ENCODE measurements at regions not wholly inside any gene's neighbourhood (a gene's known extent, or its start where the extent isn't known, plus 50 kb on each side); places are given as distances from the start of the nearest gene placed in this dataset.

DNA sequence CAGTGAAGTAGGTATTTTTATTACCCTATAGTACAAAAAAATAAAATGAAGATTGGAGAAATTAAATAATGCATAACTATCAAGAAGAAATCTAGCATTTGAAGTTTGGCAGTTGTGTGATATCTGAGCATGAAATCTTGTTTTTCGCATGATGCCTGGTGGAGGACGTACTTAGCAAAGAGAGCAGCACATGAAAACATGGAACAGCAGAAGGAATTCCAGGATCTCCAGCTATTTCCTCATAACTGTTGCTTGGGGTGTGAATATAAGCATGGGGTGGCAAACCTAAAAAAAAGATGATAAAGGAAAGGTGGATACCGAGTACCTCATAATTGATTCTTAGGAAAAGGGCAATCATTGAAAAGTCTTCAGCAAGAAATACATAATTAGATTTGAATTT is 174.3 kb upstream of the FAM3C start:
- in situ Hi-C loops (cut with HindIII; ENCODE audit: low pct_unique_long_range_greater_than_20kb, low sequenced_read_pairs) (no loop called here), intact Hi-C loops (cut with micrococcal nuclease; ENCODE audit: unreplicated experiment) (no loop called here)
- DNase-seq (ENCODE audit: low read depth, low spot score), result no peak
- H3K27me3 ChIP-seq (ENCODE audit: control insufficient read depth, insufficient read depth, low read length), result 0 out of 2 replicates have a peak, but pooled peaks cover 2% of the 10 kb centered on the region
- no peaks in the 10 kb centered on the region for H3K4me1 ChIP-seq (ENCODE audit: control insufficient read depth, insufficient read depth, low read length)
- CTCF ChIA-PET, result no interaction called here
- H3K36me3 ChIP-seq (ENCODE audit: control insufficient read depth, insufficient read depth, low read length), result no peaks in the 10 kb centered on the region
- ATAC-seq, result no peak
- TF ChIP-seq, protein P1, sequence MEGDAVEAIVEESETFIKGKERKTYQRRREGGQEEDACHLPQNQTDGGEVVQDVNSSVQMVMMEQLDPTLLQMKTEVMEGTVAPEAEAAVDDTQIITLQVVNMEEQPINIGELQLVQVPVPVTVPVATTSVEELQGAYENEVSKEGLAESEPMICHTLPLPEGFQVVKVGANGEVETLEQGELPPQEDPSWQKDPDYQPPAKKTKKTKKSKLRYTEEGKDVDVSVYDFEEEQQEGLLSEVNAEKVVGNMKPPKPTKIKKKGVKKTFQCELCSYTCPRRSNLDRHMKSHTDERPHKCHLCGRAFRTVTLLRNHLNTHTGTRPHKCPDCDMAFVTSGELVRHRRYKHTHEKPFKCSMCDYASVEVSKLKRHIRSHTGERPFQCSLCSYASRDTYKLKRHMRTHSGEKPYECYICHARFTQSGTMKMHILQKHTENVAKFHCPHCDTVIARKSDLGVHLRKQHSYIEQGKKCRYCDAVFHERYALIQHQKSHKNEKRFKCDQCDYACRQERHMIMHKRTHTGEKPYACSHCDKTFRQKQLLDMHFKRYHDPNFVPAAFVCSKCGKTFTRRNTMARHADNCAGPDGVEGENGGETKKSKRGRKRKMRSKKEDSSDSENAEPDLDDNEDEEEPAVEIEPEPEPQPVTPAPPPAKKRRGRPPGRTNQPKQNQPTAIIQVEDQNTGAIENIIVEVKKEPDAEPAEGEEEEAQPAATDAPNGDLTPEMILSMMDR (IDR thresholded peaks at IDR 0.05), result no peak
- TF ChIP-seq SIN3A (IDR thresholded peaks at IDR 0.05; ENCODE audit: borderline replicate concordance, insufficient read depth, low read depth, low read length) (no peak), POLR2AphosphoS5 (IDR thresholded peaks at IDR 0.05; ENCODE audit: low read depth, low read length) (no peak), TCF7L2 (IDR thresholded peaks at IDR 0.05; ENCODE audit: low read depth, low read length) (no peak)
- TF ChIP-seq, protein P2, sequence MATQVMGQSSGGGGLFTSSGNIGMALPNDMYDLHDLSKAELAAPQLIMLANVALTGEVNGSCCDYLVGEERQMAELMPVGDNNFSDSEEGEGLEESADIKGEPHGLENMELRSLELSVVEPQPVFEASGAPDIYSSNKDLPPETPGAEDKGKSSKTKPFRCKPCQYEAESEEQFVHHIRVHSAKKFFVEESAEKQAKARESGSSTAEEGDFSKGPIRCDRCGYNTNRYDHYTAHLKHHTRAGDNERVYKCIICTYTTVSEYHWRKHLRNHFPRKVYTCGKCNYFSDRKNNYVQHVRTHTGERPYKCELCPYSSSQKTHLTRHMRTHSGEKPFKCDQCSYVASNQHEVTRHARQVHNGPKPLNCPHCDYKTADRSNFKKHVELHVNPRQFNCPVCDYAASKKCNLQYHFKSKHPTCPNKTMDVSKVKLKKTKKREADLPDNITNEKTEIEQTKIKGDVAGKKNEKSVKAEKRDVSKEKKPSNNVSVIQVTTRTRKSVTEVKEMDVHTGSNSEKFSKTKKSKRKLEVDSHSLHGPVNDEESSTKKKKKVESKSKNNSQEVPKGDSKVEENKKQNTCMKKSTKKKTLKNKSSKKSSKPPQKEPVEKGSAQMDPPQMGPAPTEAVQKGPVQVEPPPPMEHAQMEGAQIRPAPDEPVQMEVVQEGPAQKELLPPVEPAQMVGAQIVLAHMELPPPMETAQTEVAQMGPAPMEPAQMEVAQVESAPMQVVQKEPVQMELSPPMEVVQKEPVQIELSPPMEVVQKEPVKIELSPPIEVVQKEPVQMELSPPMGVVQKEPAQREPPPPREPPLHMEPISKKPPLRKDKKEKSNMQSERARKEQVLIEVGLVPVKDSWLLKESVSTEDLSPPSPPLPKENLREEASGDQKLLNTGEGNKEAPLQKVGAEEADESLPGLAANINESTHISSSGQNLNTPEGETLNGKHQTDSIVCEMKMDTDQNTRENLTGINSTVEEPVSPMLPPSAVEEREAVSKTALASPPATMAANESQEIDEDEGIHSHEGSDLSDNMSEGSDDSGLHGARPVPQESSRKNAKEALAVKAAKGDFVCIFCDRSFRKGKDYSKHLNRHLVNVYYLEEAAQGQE (IDR thresholded peaks at IDR 0.05; ENCODE audit: insufficient read depth in 1 of 2, low read depth in 2 of 2, low read length in 1 of 2), result no peak
- H3K27ac ChIP-seq (ENCODE audit: low read length), result no peak overlapping the region
- POLR2A ChIA-PET, result no interaction called here
- BruUV-seq (replicated peaks), result no TSS peak
- no peaks in the 10 kb centered on the region for H3K9me3 ChIP-seq (ENCODE audit: control insufficient read depth, insufficient read depth, low read depth, low read length)
- H3K4me3 ChIP-seq (ENCODE audit: low read depth in 2 of 2, low read length in 2 of 2), result no peak overlapping the region

DNA sequence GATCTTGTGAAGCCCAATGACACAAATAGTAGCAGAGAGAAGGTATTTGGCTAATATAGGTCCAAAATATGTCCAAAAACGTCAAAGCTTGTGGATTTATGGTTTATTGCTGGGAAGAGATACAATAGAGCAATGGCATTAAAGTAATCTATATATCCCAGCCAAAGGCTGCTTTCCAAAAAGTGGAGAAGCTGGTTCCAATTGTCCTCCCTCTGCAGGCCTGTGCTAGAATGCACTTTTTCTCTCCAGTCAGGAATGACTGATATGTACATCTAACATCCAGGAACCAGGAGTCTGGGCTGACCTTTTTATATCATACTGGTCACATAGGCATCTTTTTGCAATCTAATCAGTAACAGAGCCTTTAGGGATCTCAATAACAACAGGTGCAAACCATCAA is 167.1 kb upstream of the FAM3C start:
- DNase-seq (ENCODE audit: low read depth, low spot score), result no peak
- no peaks in the 10 kb centered on the region for H3K36me3 ChIP-seq (ENCODE audit: control insufficient read depth, insufficient read depth, low read length)
- no peaks in the 10 kb centered on the region for H3K9me3 ChIP-seq (ENCODE audit: control insufficient read depth, insufficient read depth, low read depth, low read length)
- ChIA-PET CTCF (interaction anchor here (0.6 kb wide), 1 partner anchor 196 kb away, joined by 3 read pairs; no protein-coding TSS in a partner anchor), POLR2A (no interaction called here)
- no peak; the same call in 1 of the 2 replicates for ATAC-seq
- H3K4me3 ChIP-seq (ENCODE audit: low read depth in 2 of 2, low read length in 2 of 2), result no peak overlapping the region
- TF ChIP-seq TCF7L2 (IDR thresholded peaks at IDR 0.05; ENCODE audit: low read depth, low read length) (no peak), POLR2AphosphoS5 (IDR thresholded peaks at IDR 0.05; ENCODE audit: low read depth, low read length) (no peak), SIN3A (IDR thresholded peaks at IDR 0.05; ENCODE audit: borderline replicate concordance, insufficient read depth, low read depth, low read length) (no peak)
- TF ChIP-seq, protein P2 (IDR thresholded peaks at IDR 0.05; ENCODE audit: insufficient read depth in 1 of 2, low read depth in 2 of 2, low read length in 1 of 2), result no peak
- TF ChIP-seq, protein P1 (IDR thresholded peaks at IDR 0.05), result peak; percentile 28; the same call in 1 of the 2 replicates
- intact Hi-C loops (cut with micrococcal nuclease; ENCODE audit: unreplicated experiment) (no loop called here), in situ Hi-C loops (cut with HindIII; ENCODE audit: low pct_unique_long_range_greater_than_20kb, low sequenced_read_pairs) (no loop called here)
- BruUV-seq (replicated peaks), result no TSS peak
- H3K27ac ChIP-seq (ENCODE audit: low read length), result no peak overlapping the region
- no peaks in the 10 kb centered on the region for H3K4me1 ChIP-seq (ENCODE audit: control insufficient read depth, insufficient read depth, low read length)
- H3K27me3 ChIP-seq (ENCODE audit: control insufficient read depth, insufficient read depth, low read length), result no peaks in the 10 kb centered on the region
